CD4-positive, alpha-beta T cell treated with Interleukin-17A for 1 hour (primary cell): ENCODE measurements at regions not wholly inside any gene's neighbourhood (a gene's known extent, or its start where the extent isn't known, plus 50 kb on each side); places are given as distances from the start of the nearest gene placed in this dataset.
A peak's percentile ranks its signal among the peaks of the same experiment; 100 is the strongest.
"Not testable (repeated sequence)": the region's sequence is repeated elsewhere in the genome, so short reads cannot be mapped to it uniquely, and the experiment has no call there.

Experiments used
- DNase-seq: peaks from one replicate; pipeline ENCODE4 v3.0.0-alpha.2; 2020

GRCh38 chr14:89697281-89698060, 257.1 kb downstream of the EFCAB11 start:
- no peak for DNase-seq

GRCh38 chr14:89695846-89696245, 258.7 kb downstream of the EFCAB11 start:
- no peak for DNase-seq

- DNase-seq = no peak
Measured at GRCh38 chr14:89690139-89690538, 264.4 kb downstream of the EFCAB11 start.

DNA sequence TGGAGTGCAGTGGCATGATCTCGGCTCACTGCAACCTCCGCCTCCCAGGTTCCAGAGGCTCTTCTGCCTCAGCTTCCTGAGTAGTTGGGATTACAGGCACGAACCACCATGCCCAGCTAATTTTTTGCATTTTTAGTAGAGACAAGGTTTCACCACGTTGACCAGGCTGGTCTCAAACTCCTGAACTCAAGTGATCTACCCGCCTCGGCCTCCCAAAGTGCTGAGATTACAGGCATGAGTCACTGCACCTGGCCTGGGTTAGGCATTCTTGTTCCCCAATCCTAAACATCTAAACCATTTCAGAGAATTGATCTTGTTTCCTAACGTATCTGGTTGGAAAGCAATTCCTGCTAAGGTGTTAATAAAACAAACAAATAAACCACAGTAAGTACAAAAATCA, 264.8 kb downstream of the EFCAB11 start:
- not testable (repeated sequence) for DNase-seq

DNA sequence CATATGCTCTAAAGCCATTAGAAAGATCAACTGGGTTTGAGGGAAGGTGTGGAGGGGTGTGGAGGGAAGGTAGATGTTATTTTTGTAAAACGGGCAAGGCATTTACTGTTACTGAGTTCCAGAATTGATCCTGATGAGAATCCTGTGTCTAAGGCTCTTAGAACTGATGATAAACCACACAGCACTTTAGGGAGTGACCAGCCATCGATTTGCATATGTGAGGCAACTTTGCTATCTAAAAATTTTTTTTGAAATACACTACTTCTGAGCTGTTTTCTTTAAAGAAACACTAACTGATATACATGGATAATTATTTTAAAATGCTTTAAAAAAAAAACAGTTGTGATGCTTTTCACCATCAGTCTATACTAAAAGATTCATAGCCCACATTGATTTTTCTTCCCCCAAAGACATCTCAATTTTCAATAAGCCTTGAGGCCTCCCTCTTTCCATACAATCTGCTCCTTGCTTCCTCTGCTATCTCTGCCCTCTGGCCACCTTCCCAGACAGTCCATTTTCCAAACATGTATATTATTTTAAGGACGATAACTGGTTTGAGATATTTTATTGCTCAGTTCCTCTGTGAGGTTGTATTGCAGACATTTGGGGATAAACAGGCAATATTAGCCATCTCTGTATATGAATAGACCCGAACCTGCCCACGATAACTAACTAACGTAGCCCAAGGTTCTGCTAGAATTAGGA, 265.9 kb downstream of the EFCAB11 start:
- no peak for DNase-seq

- not testable (repeated sequence) for DNase-seq
Measured at GRCh38 chr14:89687129-89687528, 267.4 kb downstream of the EFCAB11 start.

GRCh38 chr14:89684139-89684538, 267.1 kb upstream of the FOXN3 start:
- DNase-seq = no peak

- DNase-seq = peak; percentile 45
Measured at GRCh38 chr14:89681086-89682018, 264.3 kb upstream of the FOXN3 start.

GRCh38 chr14:89680156-89680555, 263.1 kb upstream of the FOXN3 start:
- DNase-seq = no peak

DNA sequence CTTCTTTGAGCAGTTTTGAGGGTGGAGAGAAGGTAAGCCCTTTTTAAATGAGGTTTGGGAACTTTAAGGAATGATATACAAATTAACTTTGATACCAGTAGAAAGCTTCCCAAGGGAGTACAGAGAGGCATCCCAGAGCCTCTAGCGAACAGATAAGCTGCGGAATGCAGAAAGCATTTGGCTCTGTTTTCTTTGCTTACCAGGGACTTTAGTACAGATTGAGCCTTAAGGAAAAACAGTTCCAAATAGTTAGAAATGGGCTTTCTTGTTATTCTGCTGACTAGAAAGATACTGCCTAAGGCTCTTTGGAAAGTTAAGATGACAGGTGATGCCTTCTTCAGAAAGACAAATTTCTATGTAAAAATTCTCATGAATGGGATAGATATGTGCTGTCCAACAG, 261.7 kb upstream of the FOXN3 start:
- DNase-seq = no peak

GRCh38 chr14:89675590-89675989, 258.6 kb upstream of the FOXN3 start:
- DNase-seq = no peak

- no peak for DNase-seq
Measured at GRCh38 chr14:89674936-89675335, 257.9 kb upstream of the FOXN3 start.

DNA sequence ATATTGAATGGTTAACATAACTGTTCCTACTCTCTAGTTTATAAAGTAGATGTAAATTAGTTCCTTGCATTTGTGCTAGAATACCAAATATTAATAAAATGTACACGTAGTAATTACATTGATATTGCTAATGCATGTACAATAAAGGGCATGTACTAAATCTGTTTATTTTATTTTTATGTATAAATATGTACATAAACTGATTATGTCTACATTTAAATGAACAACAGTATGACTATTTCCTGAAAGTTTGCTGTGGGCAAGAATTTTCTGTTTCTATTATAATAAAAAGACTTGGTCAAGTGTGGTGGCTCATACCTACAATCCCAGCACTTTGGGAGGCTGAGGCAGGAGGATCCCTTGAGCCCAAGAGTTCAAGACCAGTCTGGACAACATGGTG, 257.2 kb upstream of the FOXN3 start:
- no peak for DNase-seq

- peak; percentile 20 for DNase-seq
Measured at GRCh38 chr14:89673512-89674225, 256.6 kb upstream of the FOXN3 start.

DNA sequence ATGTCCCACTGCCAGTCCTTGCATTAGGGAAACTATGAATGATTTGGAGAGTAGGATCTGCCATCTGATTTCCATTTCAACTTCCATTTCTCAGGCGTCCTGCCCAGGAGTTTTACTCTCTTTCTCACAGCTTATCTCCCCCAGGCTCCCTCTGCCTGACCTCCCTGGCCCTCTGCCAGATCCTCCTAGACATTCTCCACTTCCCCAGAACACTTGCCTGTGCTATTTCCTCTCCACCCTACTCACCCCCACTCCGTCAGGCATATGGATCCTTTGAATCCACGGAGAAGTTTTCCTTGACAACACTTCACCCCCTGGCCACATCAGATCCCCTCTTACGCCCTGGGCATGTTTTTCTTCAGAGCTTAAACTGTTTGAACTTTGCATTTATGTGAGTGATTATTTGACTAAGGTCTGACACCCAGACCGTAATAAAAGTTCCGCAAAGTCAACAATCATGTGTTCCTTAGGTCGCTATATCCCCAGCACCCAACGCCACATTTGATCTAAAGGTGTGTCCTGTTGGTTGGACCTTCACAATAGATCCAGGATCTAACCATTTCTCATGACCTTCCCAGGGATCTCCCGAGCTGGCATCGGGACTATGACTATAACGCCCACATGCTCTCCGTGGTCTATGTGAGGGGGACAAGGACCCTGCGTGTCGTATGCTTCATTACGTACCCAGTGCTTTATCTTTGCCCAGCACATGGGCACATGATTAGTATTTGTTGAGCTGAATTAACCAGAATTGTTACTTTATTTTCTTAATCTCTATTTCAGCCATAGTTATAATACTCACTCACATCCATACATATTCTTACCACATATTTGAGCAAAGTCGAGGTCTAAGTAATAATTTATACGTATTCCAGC, 255.8 kb upstream of the FOXN3 start:
- no peak for DNase-seq

- peak; percentile 16 for DNase-seq
Measured at GRCh38 chr14:89669193-89669592, 252.2 kb upstream of the FOXN3 start.

GRCh38 chr14:89667983-89668382, 250.9 kb upstream of the FOXN3 start:
- no peak for DNase-seq

DNA sequence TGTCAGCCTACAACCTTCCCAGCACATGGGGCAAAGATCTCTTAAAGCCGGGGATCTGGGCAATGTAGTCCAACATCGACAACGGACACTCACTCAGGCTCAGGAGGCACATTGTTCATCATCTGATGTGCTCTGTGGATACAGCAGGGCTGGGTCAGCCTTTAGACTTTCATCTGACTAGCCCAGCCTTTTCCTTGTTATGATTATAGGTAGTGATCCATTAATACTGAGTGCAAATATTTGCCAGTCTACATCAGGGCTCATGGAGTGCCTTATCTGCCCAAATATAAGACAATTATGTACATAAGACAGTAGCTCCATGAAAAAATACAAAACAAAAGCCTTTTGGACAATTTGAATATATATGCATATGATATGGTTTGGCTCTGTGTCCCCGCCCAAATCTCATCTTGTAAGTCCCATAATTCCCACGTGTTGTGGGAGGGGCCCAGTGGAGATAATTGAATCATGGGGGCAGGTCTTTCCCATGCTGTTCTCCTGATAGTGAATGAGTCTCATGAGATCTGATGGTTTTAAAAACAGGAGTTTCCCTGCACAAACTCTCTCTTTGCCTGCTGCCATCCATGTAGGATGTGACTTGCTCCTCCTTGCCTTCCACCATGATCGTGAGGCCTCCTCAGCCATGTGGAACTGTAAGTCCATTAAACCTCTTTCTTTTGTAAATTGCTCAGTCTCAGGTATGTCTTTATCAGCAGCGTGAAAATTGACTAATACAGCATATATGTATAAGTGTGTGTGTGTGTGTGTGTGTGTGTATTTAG, 248.5 kb upstream of the FOXN3 start:
- DNase-seq = not testable (repeated sequence)

DNA sequence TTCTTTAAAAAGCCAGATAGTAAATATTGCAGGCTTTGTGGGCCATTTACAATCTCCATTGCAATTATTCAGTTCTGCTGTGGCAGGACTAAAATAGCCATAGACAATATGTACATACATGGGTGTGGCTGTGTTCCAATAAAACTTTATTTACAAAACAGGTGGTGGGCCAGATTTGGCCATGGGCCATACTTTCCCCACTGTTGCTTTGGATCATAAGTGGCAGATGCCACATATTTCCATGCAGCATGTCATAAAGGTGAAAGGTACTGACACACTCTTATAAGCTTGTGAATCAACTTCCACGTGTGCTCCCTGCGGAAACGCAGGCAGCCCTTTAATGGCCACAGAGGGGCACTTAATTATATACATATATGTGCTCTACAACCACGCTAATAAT, 244.4 kb upstream of the FOXN3 start:
- no peak for DNase-seq

DNA sequence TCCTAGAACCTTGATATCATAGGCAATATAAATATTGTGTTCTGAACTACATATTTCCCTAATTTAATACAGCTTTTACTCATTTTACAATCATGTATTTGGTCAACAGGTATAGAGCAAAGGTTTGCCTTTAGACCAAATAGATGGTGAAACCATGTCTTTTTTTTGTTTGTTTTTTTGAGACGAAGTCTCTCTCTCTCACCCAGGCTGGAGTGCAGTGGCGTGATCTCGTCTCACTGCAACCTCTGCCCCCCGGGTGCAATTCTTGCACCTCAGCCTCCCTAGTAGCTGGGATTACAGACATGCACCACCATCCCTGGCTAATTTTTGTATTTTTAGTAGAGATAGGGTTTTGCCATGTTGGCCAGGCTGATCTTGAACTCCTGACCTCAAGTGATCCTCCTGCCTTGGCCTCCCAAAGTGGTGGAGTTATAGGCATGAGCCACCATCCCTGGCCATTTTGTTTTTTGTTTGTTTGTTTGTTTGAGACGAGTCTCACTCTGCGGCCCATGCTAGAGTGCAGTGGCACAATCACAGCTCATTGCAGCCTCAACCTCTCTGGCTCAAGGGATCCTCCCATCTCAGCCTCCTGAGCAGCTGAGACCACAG, 243.7 kb upstream of the FOXN3 start:
- not testable (repeated sequence) for DNase-seq
